Effector memory CD8-positive, alpha-beta T cell (primary cell): ENCODE measurements at regions not wholly inside any gene's neighbourhood (a gene's known extent, or its start where the extent isn't known, plus 50 kb on each side); places are given as distances from the start of the nearest gene placed in this dataset.
A peak's percentile ranks its signal among the peaks of the same experiment; 100 is the strongest.

Experiments used
- ATAC-seq: fragments of 150-1000 bp; cut with Tn5 transposase; replicated peaks from 2 replicates; pipeline ENCODE4 v1.10.0; 2021; ENCODE audit warnings: mild to moderate bottlenecking, moderate library complexity
- DNase-seq, 3 experiments: peaks; one replicate each; pipeline ENCODE4 v3.0.0; 2021
- H3K27ac Mint-ChIP-seq, 2 donors: one replicate each; pipeline ENCODE4 v1.8.0; 2022; ENCODE audit warnings: mild to moderate bottlenecking in 2 of 2, mixed read lengths in 2 of 2, moderate library complexity in 2 of 2
- H3K27me3 Mint-ChIP-seq, 2 donors: one replicate each; pipeline ENCODE4 v1.8.0; 2022; ENCODE audit warnings: mixed read lengths in 2 of 2
- H3K36me3 Mint-ChIP-seq: one replicate; pipeline ENCODE4 v1.8.0; 2022; ENCODE audit warnings: mild to moderate bottlenecking, moderate library complexity, mixed read lengths; ENCODE audit not compliant: insufficient read depth
- H3K4me1 Mint-ChIP-seq, 2 donors: one replicate each; pipeline ENCODE4 v1.8.0; 2022; ENCODE audit warnings: low read depth in 2 of 2, mixed read lengths in 2 of 2
- H3K4me3 Mint-ChIP-seq, 2 donors: one replicate each; pipeline ENCODE4 v1.8.0; 2022; ENCODE audit warnings: mild to moderate bottlenecking in 2 of 2, mixed read lengths in 2 of 2, moderate library complexity in 2 of 2
- H3K9me3 Mint-ChIP-seq, 2 donors: one replicate each; pipeline ENCODE4 v1.8.0; 2022; ENCODE audit warnings: mixed read lengths in 2 of 2

GRCh38 chr14:65294816-65295215 is 117.7 kb upstream of the FUT8 start:
- Mint-ChIP-seq H3K4me1 (peaks cover 0 to 10% of the 10 kb centered on the region in 2 donors), H3K36me3 (no peaks in the 10 kb centered on the region), H3K27ac (no peak overlapping the region), H3K4me3 (no peak overlapping the region), H3K27me3 (no peaks in the 10 kb centered on the region), H3K9me3 (no peaks in the 10 kb centered on the region)
- no peak for DNase-seq
- ATAC-seq: no peak

DNA sequence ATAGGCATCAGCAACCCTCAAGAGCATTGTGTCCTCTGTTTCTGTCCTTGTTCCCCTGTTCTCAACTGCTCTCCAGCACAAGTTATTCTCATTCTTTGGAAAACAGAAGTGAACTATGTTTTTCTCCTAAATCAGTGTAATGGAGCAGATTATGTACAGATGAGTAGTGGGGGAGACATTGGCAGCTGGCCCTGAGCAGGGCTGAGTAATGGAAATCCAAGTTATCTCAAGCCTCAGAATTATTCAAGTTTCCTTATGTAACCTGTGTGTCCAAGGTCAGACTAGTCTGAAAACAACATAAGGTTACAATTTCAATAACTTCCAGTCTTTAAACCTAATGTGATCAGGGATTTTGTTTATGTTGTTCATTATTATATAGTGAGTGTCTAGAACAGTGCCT is 116.1 kb upstream of the FUT8 start:
- no peak for DNase-seq
- Mint-ChIP-seq H3K36me3 (peaks cover 3% of the 10 kb centered on the region), H3K4me1 (peaks cover 0 to 7% of the 10 kb centered on the region in 2 donors), H3K27ac (no peak overlapping the region), H3K9me3 (no peaks in the 10 kb centered on the region), H3K27me3 (no peaks in the 10 kb centered on the region), H3K4me3 (no peak overlapping the region)
- ATAC-seq: no peak

- H3K27me3 Mint-ChIP-seq: no peaks in the 10 kb centered on the region
- ATAC-seq (no peak), DNase-seq (no peak)
- no peak overlapping the region for H3K4me3 Mint-ChIP-seq
- no peaks in the 10 kb centered on the region for H3K9me3 Mint-ChIP-seq
- peaks cover 0 to 5% of the 10 kb centered on the region in 2 donors for H3K4me1 Mint-ChIP-seq
- H3K27ac Mint-ChIP-seq: no peak overlapping the region
- peaks cover 3% of the 10 kb centered on the region for H3K36me3 Mint-ChIP-seq
Observed at GRCh38 chr14:65296876-65297275, 115.7 kb upstream of the FUT8 start.

DNA sequence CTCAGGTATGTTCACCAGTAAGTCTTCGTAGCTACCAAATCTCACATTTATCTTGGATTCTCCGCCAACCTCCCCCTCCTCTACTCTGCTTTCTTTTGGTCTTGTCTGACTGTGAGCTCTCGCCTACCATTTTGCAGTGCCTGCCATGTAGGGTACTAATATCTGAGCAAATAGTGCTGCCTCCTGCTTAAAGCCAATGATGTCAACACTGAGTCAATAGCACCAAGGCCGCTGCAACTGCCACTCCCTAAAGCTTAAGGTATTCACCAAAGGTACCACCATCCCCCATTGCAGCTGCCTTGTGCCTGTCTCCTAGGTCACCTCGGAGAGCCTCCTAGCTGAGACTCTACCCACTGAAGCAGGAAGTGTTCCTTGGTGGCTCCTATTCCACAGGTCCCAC is 114.8 kb upstream of the FUT8 start:
- Mint-ChIP-seq H3K27me3 (no peaks in the 10 kb centered on the region), H3K4me3 (no peak overlapping the region), H3K36me3 (peaks cover 3% of the 10 kb centered on the region), H3K9me3 (no peaks in the 10 kb centered on the region), H3K4me1 (peaks cover 0 to 8% of the 10 kb centered on the region in 2 donors), H3K27ac (no peak overlapping the region)
- ATAC-seq (no peak), DNase-seq (no peak)

GRCh38 chr14:65299826-65300225 is 112.7 kb upstream of the FUT8 start:
- Mint-ChIP-seq H3K4me1 (peaks cover 5 to 8% of the 10 kb centered on the region in 2 donors), H3K4me3 (no peak overlapping the region), H3K9me3 (no peaks in the 10 kb centered on the region), H3K27ac (no peak overlapping the region), H3K27me3 (no peaks in the 10 kb centered on the region), H3K36me3 (peaks cover 3% of the 10 kb centered on the region)
- ATAC-seq (no peak), DNase-seq (no peak)

DNA sequence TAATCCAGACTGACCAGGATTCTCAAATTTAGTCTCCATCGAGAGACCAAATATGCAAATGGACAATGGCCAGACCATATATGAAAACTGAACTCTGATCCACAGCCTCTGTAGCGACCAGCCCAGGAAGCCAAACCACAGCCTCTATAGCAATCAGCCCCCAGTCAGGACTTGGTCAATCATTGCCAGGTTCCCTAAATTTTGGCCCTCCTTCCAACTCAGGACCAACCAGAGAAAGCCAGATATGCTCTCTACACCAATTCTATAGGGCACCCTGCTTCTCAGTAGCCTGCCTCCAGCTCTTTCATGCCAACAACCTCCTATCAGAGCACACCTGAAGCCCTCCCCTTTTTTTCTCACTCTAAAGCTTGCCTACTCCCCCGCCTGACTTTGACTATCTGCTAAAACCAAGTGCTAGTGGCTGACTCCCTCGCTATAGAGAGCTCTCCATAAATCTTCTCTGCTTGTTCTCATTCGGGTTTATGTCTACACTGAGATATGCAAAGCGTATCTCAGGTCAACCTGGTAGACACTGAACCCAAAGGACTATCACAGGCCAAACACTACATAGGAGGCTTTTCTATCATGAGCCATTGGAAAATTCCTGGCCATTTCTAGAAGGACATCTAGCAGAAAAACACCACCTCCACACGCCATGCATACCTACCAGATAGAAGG is 110.5 kb upstream of the FUT8 start:
- peaks cover 3% of the 10 kb centered on the region for H3K36me3 Mint-ChIP-seq
- peak; percentile 29 for ATAC-seq
- peak overlapping the region; percentile 33 to 50 for H3K27ac Mint-ChIP-seq
- no peak overlapping the region for H3K4me3 Mint-ChIP-seq
- DNase-seq: no peak
- peaks cover 5 to 8% of the 10 kb centered on the region in 2 donors for H3K4me1 Mint-ChIP-seq
- no peaks in the 10 kb centered on the region for H3K27me3 Mint-ChIP-seq
- H3K9me3 Mint-ChIP-seq: no peaks in the 10 kb centered on the region

GRCh38 chr14:65302571-65303189 is 109.8 kb upstream of the FUT8 start:
- Mint-ChIP-seq H3K4me1 (peaks cover 5 to 8% of the 10 kb centered on the region in 2 donors), H3K36me3 (peaks cover 3% of the 10 kb centered on the region), H3K4me3 (no peak overlapping the region), H3K27me3 (no peaks in the 10 kb centered on the region), H3K27ac (peak overlapping the region; percentile 33 to 50), H3K9me3 (no peaks in the 10 kb centered on the region)
- DNase-seq (no peak), ATAC-seq (peak; percentile 66)

DNA sequence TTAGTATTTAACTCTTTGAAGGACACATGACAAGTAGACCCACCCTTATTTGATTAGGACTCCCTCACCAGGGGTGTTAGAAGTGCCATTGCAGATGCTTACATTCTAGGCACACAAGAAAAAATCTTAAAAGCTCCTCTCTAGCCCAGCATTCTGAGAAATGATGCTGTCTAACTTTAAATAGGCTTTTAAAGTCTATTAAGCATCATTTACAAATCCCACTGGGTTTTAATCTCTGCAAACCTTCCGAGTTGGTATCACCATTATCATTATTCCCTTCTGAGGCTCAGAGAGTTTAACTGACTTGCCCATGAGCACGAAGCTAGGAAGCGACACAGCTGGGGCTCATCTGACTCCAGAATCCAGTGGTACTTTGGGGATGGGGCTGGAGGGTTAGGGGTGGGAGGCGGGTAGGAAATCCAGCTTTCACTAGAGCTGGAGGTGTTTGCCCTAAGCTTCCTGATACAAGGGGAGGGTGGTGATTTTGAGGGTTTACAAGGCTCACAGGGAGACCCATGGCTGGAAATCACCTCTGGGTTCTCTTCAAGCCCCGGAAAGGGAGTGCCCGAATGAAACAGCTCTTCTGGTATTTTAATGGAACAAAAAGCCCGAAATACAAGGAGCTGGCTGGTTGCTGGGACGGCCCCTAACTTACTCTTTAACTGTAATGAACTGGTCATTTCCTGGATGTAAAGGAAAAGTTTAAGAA is 109.2 kb upstream of the FUT8 start:
- Mint-ChIP-seq H3K36me3 (peaks cover 3% of the 10 kb centered on the region), H3K4me3 (no peak overlapping the region), H3K27me3 (no peaks in the 10 kb centered on the region), H3K27ac (peak overlapping the region; percentile 44 to 57), H3K4me1 (peaks cover 5 to 8% of the 10 kb centered on the region in 2 donors), H3K9me3 (no peaks in the 10 kb centered on the region)
- ATAC-seq (peak; percentile 39), DNase-seq (no peak)

- Mint-ChIP-seq H3K9me3 (no peaks in the 10 kb centered on the region), H3K36me3 (peaks cover 3% of the 10 kb centered on the region), H3K4me3 (no peak overlapping the region), H3K27ac (peak overlapping the region; percentile 44 to 57), H3K27me3 (no peaks in the 10 kb centered on the region), H3K4me1 (peaks cover 5 to 8% of the 10 kb centered on the region in 2 donors)
- no peak for DNase-seq
- ATAC-seq: no peak
Observed at GRCh38 chr14:65303899-65304222, 108.7 kb upstream of the FUT8 start.

GRCh38 chr14:65304239-65304638 is 108.3 kb upstream of the FUT8 start:
- Mint-ChIP-seq H3K4me3 (no peak overlapping the region), H3K9me3 (no peaks in the 10 kb centered on the region), H3K36me3 (peaks cover 3% of the 10 kb centered on the region), H3K4me1 (peaks cover 5 to 8% of the 10 kb centered on the region in 2 donors), H3K27me3 (no peaks in the 10 kb centered on the region), H3K27ac (no peak overlapping the region)
- DNase-seq (no peak), ATAC-seq (no peak)

DNA sequence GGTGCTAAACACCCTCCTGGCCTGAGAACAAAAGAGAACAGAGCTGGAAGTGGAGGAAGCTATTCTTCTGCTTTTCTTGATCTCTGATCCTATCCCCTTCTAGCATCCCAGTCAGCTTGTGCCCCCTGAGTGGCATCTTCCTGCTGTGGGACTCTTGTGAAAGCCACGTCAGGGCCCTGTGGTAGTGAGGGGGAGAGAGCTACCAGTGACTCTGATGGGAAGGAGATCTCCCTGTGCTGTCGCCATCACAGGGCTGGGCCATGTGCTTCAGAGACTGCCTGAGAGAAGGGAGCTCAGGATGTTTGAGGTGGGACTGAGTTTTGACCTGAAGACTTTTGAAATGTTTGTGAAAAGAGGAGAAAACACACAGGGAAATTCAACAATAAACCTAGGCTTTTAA is 107.6 kb upstream of the FUT8 start:
- Mint-ChIP-seq H3K9me3 (no peaks in the 10 kb centered on the region), H3K36me3 (peaks cover 3% of the 10 kb centered on the region), H3K4me1 (peaks cover 5 to 8% of the 10 kb centered on the region in 2 donors), H3K4me3 (no peak overlapping the region), H3K27me3 (no peaks in the 10 kb centered on the region), H3K27ac (no peak overlapping the region)
- no peak for ATAC-seq
- no peak for DNase-seq

GRCh38 chr14:65308536-65308935 is 104.0 kb upstream of the FUT8 start:
- Mint-ChIP-seq H3K4me1 (peaks cover 0 to 5% of the 10 kb centered on the region in 2 donors), H3K36me3 (no peaks in the 10 kb centered on the region), H3K27me3 (peaks cover 0 to 4% of the 10 kb centered on the region in 2 donors), H3K27ac (no peak overlapping the region), H3K9me3 (no peaks in the 10 kb centered on the region), H3K4me3 (no peak overlapping the region)
- DNase-seq (no peak), ATAC-seq (no peak)

DNA sequence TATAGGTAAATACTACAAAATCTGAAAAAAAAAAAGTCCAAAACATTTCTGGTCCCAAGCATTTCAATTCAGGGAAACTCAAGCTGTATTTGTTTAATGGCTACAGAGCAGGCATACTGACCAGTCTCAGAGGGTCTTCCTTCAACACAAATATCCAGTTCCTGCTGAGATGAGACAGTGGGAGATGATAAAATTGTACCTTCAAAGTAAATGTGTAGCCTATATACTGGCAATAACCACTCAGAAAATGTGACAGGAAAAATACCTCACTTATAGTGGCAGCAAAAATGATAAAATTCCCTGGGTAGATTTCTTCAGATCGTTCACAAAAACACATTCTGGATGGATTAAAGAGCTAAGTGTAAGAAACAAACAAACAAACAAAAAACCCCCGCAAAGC is 102.0 kb upstream of the FUT8 start:
- H3K27me3 Mint-ChIP-seq: peaks cover 0 to 4% of the 10 kb centered on the region in 2 donors

GRCh38 chr14:65312859-65313258 is 99.7 kb upstream of the FUT8 start:
- Mint-ChIP-seq H3K36me3 (no peaks in the 10 kb centered on the region), H3K27me3 (peaks cover 0 to 4% of the 10 kb centered on the region in 2 donors), H3K4me1 (no peaks in the 10 kb centered on the region), H3K27ac (no peak overlapping the region), H3K4me3 (no peak overlapping the region), H3K9me3 (no peaks in the 10 kb centered on the region)
- DNase-seq (no peak), ATAC-seq (no peak)

More for the DNA sequence above, 102.0 kb upstream of the FUT8 start:
- Mint-ChIP-seq H3K9me3 (no peaks in the 10 kb centered on the region), H3K4me1 (no peaks in the 10 kb centered on the region), H3K36me3 (no peaks in the 10 kb centered on the region), H3K27ac (no peak overlapping the region), H3K4me3 (no peak overlapping the region)
- no peak for DNase-seq
- no peak for ATAC-seq
